HCT116 (cell line): ENCODE measurements at regions not wholly inside any gene's neighbourhood (a gene's known extent, or its start where the extent isn't known, plus 50 kb on each side); places are given as distances from the start of the nearest gene placed in this dataset.

Source experiments
- ATF3 ChIP-seq: IDR thresholded peaks from 2 replicates; pipeline ENCODE4 v1.6.1; 2012
- CEBPB ChIP-seq: IDR thresholded peaks from 2 replicates; pipeline ENCODE4 v1.6.1; 2012; ENCODE audit warnings: low read depth
- CTCF ChIP-seq, 3 experiments: fragments of 200-600 bp in 1 of 3; sonication (generic) in 1 of 3; IDR thresholded peaks in 2 of 3; conservative IDR thresholded peaks in 1 of 3; 2 replicates each; pipeline ENCODE4 v1.5.1; 2012 to 2017; ENCODE audit warnings: low read depth in 2 of 3, low read length in 2 of 3, antibody characterized with exemption in 1 of 3, borderline replicate concordance in 1 of 3, control low read depth in 1 of 3, mild to moderate bottlenecking in 1 of 3, mixed read lengths in 1 of 3, mixed run types in 1 of 3, moderate library complexity in 1 of 3; ENCODE audit not compliant: insufficient read depth in 1 of 3
- EZH2 ChIP-seq: fragments of 200-600 bp; sonication (generic); IDR thresholded peaks from 2 replicates; pipeline ENCODE4 v1.6.1; 2017; ENCODE audit warnings: antibody characterized with exemption, mixed run types
- FOSL1 ChIP-seq: IDR thresholded peaks from 2 replicates; pipeline ENCODE4 v1.6.1; 2012; ENCODE audit warnings: low read depth
- MAX ChIP-seq: IDR thresholded peaks from 2 replicates; pipeline ENCODE4 v1.6.1; 2012
- POLR2A ChIP-seq: IDR thresholded peaks from 2 replicates; pipeline ENCODE4 v1.7.0; 2011; ENCODE audit warnings: borderline replicate concordance; ENCODE audit not compliant: insufficient read depth, insufficient read length; ENCODE audit errors: extremely low read depth
- POLR2AphosphoS5 ChIP-seq: IDR thresholded peaks from 2 replicates; pipeline ENCODE4 v1.6.1; 2011; ENCODE audit warnings: mild to moderate bottlenecking, low read depth, low read length, moderate library complexity
- REST ChIP-seq: IDR thresholded peaks from 2 replicates; pipeline ENCODE4 v1.6.1; 2012; ENCODE audit warnings: low read depth
- SIN3A ChIP-seq: IDR thresholded peaks from 2 replicates; pipeline ENCODE4 v1.6.1; 2012; ENCODE audit warnings: low read depth
- SP1 ChIP-seq: IDR thresholded peaks from 2 replicates; pipeline ENCODE4 v1.6.1; 2012; ENCODE audit warnings: low read depth
- TCF7L2 ChIP-seq: IDR thresholded peaks from 2 replicates; pipeline ENCODE4 v1.7.0; 2011; ENCODE audit warnings: borderline replicate concordance, inconsistent platforms; ENCODE audit not compliant: insufficient read depth, insufficient read length; ENCODE audit errors: extremely low read depth
- ZFX ChIP-seq: fragments of 450-650 bp; IDR thresholded peaks from 2 replicates; pipeline ENCODE4 v1.6.1; 2017

- no peak for TF ChIP-seq EZH2
- no peak for TF ChIP-seq TCF7L2
- no peak for TF ChIP-seq CTCF (IDR thresholded peaks at IDR 0.05 in 2 of 3, conservative IDR thresholded peaks at IDR 0.05 in 1 of 3; ENCODE audit: borderline replicate concordance in 1 of 3, insufficient read depth in 1 of 3, low read depth in 2 of 3, low read length in 2 of 3)
- TF ChIP-seq POLR2AphosphoS5 = no peak
- no peak for TF ChIP-seq FOSL1
- TF ChIP-seq POLR2A = no peak
- no peak for TF ChIP-seq ATF3
- no peak for TF ChIP-seq REST
- no peak for TF ChIP-seq ZFX
- TF ChIP-seq MAX = no peak
- no peak for TF ChIP-seq CEBPB
- TF ChIP-seq SP1 = no peak
- no peak for TF ChIP-seq SIN3A
Measured at GRCh38 chr6:125431971-125432370, 130.2 kb upstream of the HDDC2 start.
